GM12878 (cell line): ENCODE measurements at regions not wholly inside any gene's neighbourhood (a gene's known extent, or its start where the extent isn't known, plus 50 kb on each side); places are given as distances from the start of the nearest gene placed in this dataset.
"Not testable (repeated sequence)": the region's sequence is repeated elsewhere in the genome, so short reads cannot be mapped to it uniquely, and the experiment has no call there.

Experiments
- ATAC-seq: fragments of 200-7000 bp; cut with Tn5 transposase; 3 replicates; pipeline ENCODE4 v1.9.1; 2020; ENCODE audit warnings: mild to moderate bottlenecking, moderate library complexity
- BruUV-seq: library from RNA; stranded (reverse); fragments of 400-500 nt; replicated peaks from 2 replicates; lab custom pipeline; 2021; lab: Mats Ljungman, UMichigan
- CTCF ChIA-PET: fragments of 300-600 bp; sonication (Branson Sonifier 250); formaldehyde crosslinking; extraction: SDS; loops from one replicate; lab custom pipeline; 2021; ENCODE audit warnings: inconsistent platforms; lab: Yijun Ruan, JAX
- POLR2A ChIA-PET: fragments of 350-600 bp; formaldehyde crosslinking; extraction: SDS; loops from one replicate; lab custom pipeline; 2021; ENCODE audit warnings: inconsistent platforms; lab: Charles Lee
- RAD21 ChIA-PET: fragments of 300-600 bp; sonication (Branson Sonifier 250); formaldehyde crosslinking; loops from one replicate; lab custom pipeline; 2023; ENCODE audit warnings: antibody characterized with exemption; ENCODE audit not compliant: unreplicated experiment; lab: Charles Lee
- SMC1A ChIA-PET: fragments of 300-600 bp; sonication (Branson Sonifier 250); formaldehyde crosslinking; loops from one replicate; lab custom pipeline; 2023; ENCODE audit not compliant: unreplicated experiment, uncharacterized antibody; lab: Charles Lee
- DNase-seq: peaks from one replicate; pipeline ENCODE4 v3.0.0-alpha.2; 2011; ENCODE audit warnings: low read depth, low spot score
- FAIRE-seq: peaks from 3 replicates; lab custom pipeline; 2011; peaks lifted over from hg19 to GRCh38; lab: Jason Lieb, UNC
- H2AFZ ChIP-seq: 2 replicates; pipeline ENCODE4 v1.6.0; 2011; ENCODE audit warnings: low read depth, low read length, control low read depth; ENCODE audit not compliant: control insufficient read depth
- H3K27ac ChIP-seq: 2 replicates; pipeline ENCODE4 v1.5.1; 2011; ENCODE audit warnings: control low read depth; ENCODE audit not compliant: control insufficient read depth, insufficient read depth
- H3K27me3 ChIP-seq, 2 experiments: replicated peaks in 1 of 2; 2 replicates each; pipeline versions ENCODE4 v1.6.0 to v1.6.1; 2011; ENCODE audit warnings: low read length in 1 of 2; ENCODE audit not compliant: control insufficient read depth in 2 of 2, insufficient read depth in 2 of 2
- H3K36me3 ChIP-seq, 2 experiments: 2 replicates each; pipeline ENCODE4 v1.5.1; 2011; ENCODE audit warnings: low read length in 1 of 2; ENCODE audit not compliant: control insufficient read depth in 2 of 2, insufficient read depth in 2 of 2
- H3K4me1 ChIP-seq: 2 replicates; pipeline ENCODE4 v1.6.1; 2011; ENCODE audit warnings: mild to moderate bottlenecking, low read length, moderate library complexity, mixed read lengths; ENCODE audit not compliant: control insufficient read depth, insufficient read depth
- H3K4me2 ChIP-seq: 2 replicates; pipeline ENCODE4 v1.6.0; 2011; ENCODE audit warnings: control low read depth; ENCODE audit not compliant: control insufficient read depth, insufficient read depth
- H3K4me3 ChIP-seq: fragments of 200-600 bp; sonication (generic); 2 replicates; pipeline ENCODE4 v1.5.1; 2016
- H3K79me2 ChIP-seq: 2 replicates; pipeline ENCODE4 v1.6.0; 2011; ENCODE audit warnings: low read length; ENCODE audit not compliant: control insufficient read depth, insufficient read depth
- H3K9ac ChIP-seq: 2 replicates; pipeline ENCODE4 v1.8.0; 2011; ENCODE audit warnings: low read length, control low read depth, mixed read lengths; ENCODE audit not compliant: control insufficient read depth, insufficient read depth
- H3K9me3 ChIP-seq: replicated peaks from 3 replicates; pipeline ENCODE4 v1.5.1; 2011; ENCODE audit warnings: mild to moderate bottlenecking, low read length; ENCODE audit not compliant: control insufficient read depth, insufficient read depth
- H4K20me1 ChIP-seq: 2 replicates; pipeline ENCODE4 v1.6.0; 2011; ENCODE audit not compliant: control insufficient read depth, insufficient read depth
- IKZF2 ChIP-seq, 2 experiments: fragments of 450-650 bp; IDR thresholded peaks; 2 replicates each; pipeline ENCODE4 v1.6.1; 2017; ENCODE audit warnings: mild to moderate bottlenecking in 2 of 2, moderate library complexity in 2 of 2
- KLF5 ChIP-seq: fragments of 450-650 bp; IDR thresholded peaks from 2 replicates; pipeline ENCODE4 v1.6.1; 2014; ENCODE audit warnings: mild to moderate bottlenecking; ENCODE audit not compliant: partially characterized antibody
- POLR2AphosphoS5 ChIP-seq: IDR thresholded peaks from 2 replicates; pipeline ENCODE4 v1.6.1; 2011; ENCODE audit warnings: mild to moderate bottlenecking, low read length, inconsistent platforms
- TAF1 ChIP-seq: IDR thresholded peaks from 2 replicates; pipeline ENCODE4 v1.6.1; 2011; ENCODE audit warnings: mild to moderate bottlenecking, low read depth, low read length, borderline replicate concordance
- WGBS: methylation state at CpG from one replicate; pipeline ENCODE4 v1.1.6; 2016; ENCODE audit warnings: low lambda C conversion rate; ENCODE audit not compliant: insufficient replicate concordance, insufficient coverage; ENCODE audit errors: missing lambda C conversion rate; 5-methylcytosine and 5-hydroxymethylcytosine counted together
- in situ Hi-C: fragments of 300-500 bp; cut with MboI; formaldehyde crosslinking; loops from 9 replicates; pipeline ENCODE4 v1.14.3; 2018; ENCODE audit warnings: mixed read lengths
- intact Hi-C: fragments of 100-400 bp; cut with micrococcal nuclease; formaldehyde crosslinking; loops from one replicate; pipeline ENCODE4 v1.14.2; 2022; ENCODE audit not compliant: unreplicated experiment

- BruUV-seq: no TSS peak
- H3K4me2 ChIP-seq: no peak overlapping the region
- H3K27ac ChIP-seq: no peak overlapping the region
- TF ChIP-seq KLF5: no peak
- TF ChIP-seq IKZF2 (IDR thresholded peaks at IDR 0.05): no peak
- TF ChIP-seq TAF1: no peak
- no peak for TF ChIP-seq POLR2AphosphoS5
- intact Hi-C loops: no loop called here
- H3K4me1 ChIP-seq: no peaks in the 10 kb centered on the region
- no peak overlapping the region for H2AFZ ChIP-seq
- H3K36me3 ChIP-seq: no peaks in the 10 kb centered on the region
- 40% methylated on average over 4 of the region's 4 CpGs for WGBS
- H3K9ac ChIP-seq: no peak overlapping the region
- ChIA-PET CTCF (no interaction called here), SMC1A (no interaction called here), RAD21 (no interaction called here), POLR2A (no interaction called here)
- no peak for FAIRE-seq
- H3K4me3 ChIP-seq: no peak overlapping the region
- H3K9me3 ChIP-seq: no peaks in the 10 kb centered on the region
- no peak for ATAC-seq
- no peaks in the 10 kb centered on the region for H3K79me2 ChIP-seq
- H4K20me1 ChIP-seq: no peaks in the 10 kb centered on the region
- no peak for DNase-seq
- in situ Hi-C loops: no loop called here
- peaks cover 0 to 2% of the 10 kb centered on the region in 2 experiments; a peak in 3 of 4 replicates for H3K27me3 ChIP-seq
Observed at GRCh38 chr3:127438371-127438770, 150.5 kb upstream of the PRR20G start.

- H3K27me3 ChIP-seq, H3K4me3 ChIP-seq, DNase-seq, H3K27ac ChIP-seq, H4K20me1 ChIP-seq, ATAC-seq, H2AFZ ChIP-seq, intact Hi-C loops, FAIRE-seq, H3K4me2 ChIP-seq, POLR2A ChIA-PET, SMC1A ChIA-PET, RAD21 ChIA-PET, H3K79me2 ChIP-seq, H3K9ac ChIP-seq, CTCF ChIA-PET, in situ Hi-C loops, H3K4me1 ChIP-seq, BruUV-seq, H3K36me3 ChIP-seq, H3K9me3 ChIP-seq: not testable (repeated sequence)
- WGBS: 50% methylated on average over 2 of the region's 2 CpGs
Observed at GRCh38 chr3:127435299-127435698, 147.5 kb upstream of the PRR20G start.
